ENCODE measurements at regions not wholly inside any gene's neighbourhood (a gene's known extent, or its start where the extent isn't known, plus 50 kb on each side); places are given as distances from the start of the nearest gene placed in this dataset.

GRCh38 chr14:48537600-48537999 is 862.2 kb upstream of the MDGA2 start:
- Mint-ChIP-seq H3K4me1 (no peaks in the 10 kb centered on the region), H3K9me3 (no peaks in the 10 kb centered on the region)

DNA sequence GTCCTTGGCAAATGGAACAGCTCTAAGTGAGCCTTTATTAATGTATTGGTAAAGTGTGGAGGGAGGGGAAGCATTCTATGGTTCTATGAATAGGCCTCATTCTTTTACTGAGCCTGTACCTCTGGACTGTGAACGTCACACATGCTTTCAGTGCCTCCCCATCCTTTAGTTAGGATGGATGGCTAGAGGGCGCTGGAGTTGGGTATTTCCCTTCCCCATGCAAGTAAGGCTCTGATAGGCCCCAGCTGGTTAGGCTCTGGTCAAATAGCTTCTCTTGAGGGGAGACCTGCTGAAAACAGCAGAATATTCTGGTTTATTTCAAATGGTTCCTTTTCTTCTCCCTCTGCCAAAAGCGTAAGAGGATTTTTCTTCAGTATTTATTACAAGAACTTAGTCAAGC is 860.9 kb upstream of the MDGA2 start:
- Mint-ChIP-seq H3K4me1 (no peaks in the 10 kb centered on the region), H3K9me3 (no peaks in the 10 kb centered on the region), H3K4me3 (no peak overlapping the region), H3K36me3 (ENCODE audit: low read depth) (no peaks in the 10 kb centered on the region), H3K27ac (no peak overlapping the region), H3K27me3 (no peaks in the 10 kb centered on the region)
- DNase-seq, result no peak
- ATAC-seq (ENCODE audit: low read depth), result no peak
- TF ChIP-seq CTCF (IDR thresholded peaks at IDR 0.05), result no peak
- intact Hi-C loops (cut with micrococcal nuclease), result no loop called here
- CTCF ChIA-PET, result no interaction called here
- POLR2A ChIA-PET, result no interaction called here

More at GRCh38 chr14:48537600-48537999, 862.2 kb upstream of the MDGA2 start:
- Mint-ChIP-seq H3K27ac (no peak overlapping the region), H3K36me3 (ENCODE audit: low read depth) (no peaks in the 10 kb centered on the region), H3K27me3 (no peaks in the 10 kb centered on the region), H3K4me3 (no peak overlapping the region)
- DNase-seq (no peak), ATAC-seq (ENCODE audit: low read depth) (no peak)
- intact Hi-C loops (cut with micrococcal nuclease), result no loop called here
- CTCF ChIA-PET, result no interaction called here
- POLR2A ChIA-PET, result no interaction called here
- TF ChIP-seq CTCF (IDR thresholded peaks at IDR 0.05), result no peak

GRCh38 chr14:48527832-48528231 is 852.4 kb upstream of the MDGA2 start:
- ATAC-seq (ENCODE audit: low read depth) (no peak), DNase-seq (no peak)
- POLR2A ChIA-PET, result no interaction called here
- Mint-ChIP-seq H3K9me3 (peaks cover 4% of the 10 kb centered on the region), H3K4me1 (no peaks in the 10 kb centered on the region), H3K27me3 (no peaks in the 10 kb centered on the region), H3K36me3 (ENCODE audit: low read depth) (no peaks in the 10 kb centered on the region), H3K27ac (no peak overlapping the region), H3K4me3 (no peak overlapping the region)
- intact Hi-C loops (cut with micrococcal nuclease), result no loop called here
- CTCF ChIA-PET, result no interaction called here
- no peak for TF ChIP-seq CTCF (IDR thresholded peaks at IDR 0.05)

GRCh38 chr14:48526307-48526706 is 850.9 kb upstream of the MDGA2 start:
- Mint-ChIP-seq H3K9me3 (peaks cover 4% of the 10 kb centered on the region), H3K27ac (no peak overlapping the region), H3K4me3 (no peak overlapping the region), H3K36me3 (ENCODE audit: low read depth) (no peaks in the 10 kb centered on the region), H3K27me3 (no peaks in the 10 kb centered on the region), H3K4me1 (no peaks in the 10 kb centered on the region)
- ATAC-seq (ENCODE audit: low read depth), result no peak
- TF ChIP-seq CTCF (IDR thresholded peaks at IDR 0.05), result no peak
- DNase-seq, result no peak
- POLR2A ChIA-PET, result no interaction called here
- CTCF ChIA-PET, result no interaction called here
- intact Hi-C loops (cut with micrococcal nuclease), result no loop called here

DNA sequence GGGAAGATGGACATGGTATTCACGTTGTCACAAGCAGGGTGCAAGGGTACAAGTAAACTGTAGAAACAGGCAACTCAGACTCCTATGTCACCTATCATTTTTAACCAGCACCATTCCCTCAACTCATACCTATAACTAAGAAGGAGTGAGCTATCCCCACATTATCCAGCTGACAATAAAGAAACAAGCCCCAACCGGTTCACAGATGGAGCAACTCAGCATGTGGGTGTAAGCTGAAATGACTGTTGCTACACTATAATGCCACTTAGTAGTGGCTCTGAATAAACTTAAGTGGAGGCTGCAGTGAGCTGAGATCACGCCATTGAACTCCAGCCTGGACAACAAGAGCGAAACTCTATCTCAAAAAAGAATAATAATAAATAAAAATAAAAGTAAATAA is 829.5 kb upstream of the MDGA2 start:
- no peak for TF ChIP-seq CTCF (IDR thresholded peaks at IDR 0.05)
- no peak overlapping the region for H3K4me3 Mint-ChIP-seq
- ChIA-PET POLR2A (no interaction called here), CTCF (no interaction called here)
- no peaks in the 10 kb centered on the region for H3K9me3 Mint-ChIP-seq
- H3K27me3 Mint-ChIP-seq, result no peaks in the 10 kb centered on the region
- no peaks in the 10 kb centered on the region for H3K4me1 Mint-ChIP-seq
- intact Hi-C loops (cut with micrococcal nuclease), result no loop called here
- H3K27ac Mint-ChIP-seq, result no peak overlapping the region
- ATAC-seq (ENCODE audit: low read depth) (no peak), DNase-seq (no peak)
- H3K36me3 Mint-ChIP-seq (ENCODE audit: low read depth), result no peaks in the 10 kb centered on the region
